Pancreas (tissue), 10 donors: ENCODE measurements at regions not wholly inside any gene's neighbourhood (a gene's known extent, or its start where the extent isn't known, plus 50 kb on each side); places are given as distances from the start of the nearest gene placed in this dataset.
A peak's percentile ranks its signal among the peaks of the same experiment; 100 is the strongest.

ENCODE experiments used
- ATAC-seq, 4 donors: fragments of 200-7000 bp; cut with Tn5 transposase; one replicate each; pipeline versions ENCODE4 v1.8.0 to v1.9.1; 2020; ENCODE audit warnings: mild to moderate bottlenecking in 4 of 4, moderate library complexity in 4 of 4
- DNase-seq, 6 donors: peaks; one replicate each; pipeline ENCODE4 v3.0.0-alpha.2; 2020
- FAIRE-seq: peaks from 2 replicates; lab custom pipeline; 2012; peaks lifted over from hg19 to GRCh38; lab: Jason Lieb, UNC
- H3K27ac ChIP-seq, 4 donors: fragments of 200-600 bp; sonication (generic); 1 replicate in 3 of 4; 2 replicates in 1 of 4; pipeline versions ENCODE4 v1.5.0 to v1.8.0; 2020
- H3K27me3 ChIP-seq, 4 donors: fragments of 200-600 bp; one replicate each; pipeline ENCODE4 v1.8.0; 2021
- H3K36me3 ChIP-seq, 3 donors: fragments of 200-600 bp; sonication (generic) in 1 of 3; one replicate each; pipeline versions ENCODE4 v1.5.0 to v1.8.0; 2020 to 2021
- H3K4me1 ChIP-seq, 3 donors: fragments of 200-600 bp; one replicate each; pipeline ENCODE4 v1.8.0; 2021
- H3K4me3 ChIP-seq, 4 donors: fragments of 200-600 bp; sonication (generic) in 2 of 4; one replicate each; pipeline versions ENCODE4 v1.5.0 to v1.8.0; 2020 to 2021
- H3K9me3 ChIP-seq, 4 donors: fragments of 200-600 bp; one replicate each; pipeline ENCODE4 v1.8.0; 2021
- CTCF ChIP-seq, 4 donors: fragments of 200-600 bp; sonication (generic) in 3 of 4; IDR thresholded peaks; one replicate each; pipeline versions ENCODE4 v1.5.0 to v1.8.0; 2021; ENCODE audit warnings: antibody characterized with exemption in 4 of 4
- WGBS, 2 donors: extraction: QIAGEN DNeasy Blood & Tissue Kit; methylation state at CpG; one replicate each; pipeline ENCODE4 v1.1.7; 2013; 5-methylcytosine and 5-hydroxymethylcytosine counted together
- intact Hi-C, 3 donors: fragments of 100-400 bp; cut with DNase I; formaldehyde crosslinking; loops; one replicate each; pipeline versions ENCODE4 v1.11.1 to v1.14.2; 2022
- donor health status: healthy with polysubstance abuse.
- donor health status: DM: no; HTN: no; CAD: no; lungs with moderate emphysema.
- donor health status: DM: no; HTN: no; CAD: no.
- donor health status: control.
- donor health status: control.
- donor health status: Bipolar disorder and iron deficiency.
- donor health status: DM: yes; HTN: yes; CAD: no.
- donor health status: DM: no; HTN: no; CAD: no.
- donor health status: DM: no; HTN: no; CAD: no.
- donor health status: DM: yes; HTN: yes; CAD: no.

DNA sequence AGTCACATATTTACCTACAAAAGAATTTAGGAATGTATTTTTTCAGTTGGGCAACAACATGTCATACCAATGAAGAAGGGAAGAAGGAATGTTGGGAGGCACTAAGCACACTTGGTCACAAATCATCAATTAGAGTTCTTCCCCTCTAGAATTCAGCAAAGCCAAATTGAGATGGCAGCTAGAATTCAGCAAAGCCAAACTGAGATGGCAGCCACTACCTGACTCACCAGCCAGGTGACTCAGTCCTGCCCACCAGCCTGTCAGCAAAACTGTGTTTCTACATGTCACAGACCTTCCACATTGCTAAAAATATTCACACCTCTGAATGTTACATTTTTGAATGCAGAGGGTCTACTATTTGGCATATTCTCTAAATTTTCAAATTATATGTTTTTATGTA lies 63.2 kb upstream of the NOCT start:
- peak in 1 of 4 donors; percentile 17 for ATAC-seq
- no peaks in the 10 kb centered on the region for H3K9me3 ChIP-seq
- no peak for TF ChIP-seq CTCF (IDR thresholded peaks at IDR 0.05)
- no peaks in the 10 kb centered on the region for H3K36me3 ChIP-seq
- FAIRE-seq: no peak
- intact Hi-C loops: no loop called here
- H3K27ac ChIP-seq: no peak overlapping the region
- H3K4me3 ChIP-seq: no peak overlapping the region
- H3K4me1 ChIP-seq: no peaks in the 10 kb centered on the region
- no peak for DNase-seq
- no peaks in the 10 kb centered on the region for H3K27me3 ChIP-seq

GRCh38 chr4:138951764-138952163 lies 63.8 kb upstream of the NOCT start:
- no peaks in the 10 kb centered on the region for H3K36me3 ChIP-seq
- no peak overlapping the region for H3K27ac ChIP-seq
- no peak for FAIRE-seq
- intact Hi-C loops: no loop called here
- 48 to 54% methylated on average over 1 of the region's 1 CpG for WGBS, 2 donors
- no peak for ATAC-seq
- H3K27me3 ChIP-seq: no peaks in the 10 kb centered on the region
- no peaks in the 10 kb centered on the region for H3K9me3 ChIP-seq
- TF ChIP-seq CTCF (IDR thresholded peaks at IDR 0.05): no peak
- DNase-seq: no peak
- H3K4me1 ChIP-seq: no peaks in the 10 kb centered on the region
- no peak overlapping the region for H3K4me3 ChIP-seq

DNA sequence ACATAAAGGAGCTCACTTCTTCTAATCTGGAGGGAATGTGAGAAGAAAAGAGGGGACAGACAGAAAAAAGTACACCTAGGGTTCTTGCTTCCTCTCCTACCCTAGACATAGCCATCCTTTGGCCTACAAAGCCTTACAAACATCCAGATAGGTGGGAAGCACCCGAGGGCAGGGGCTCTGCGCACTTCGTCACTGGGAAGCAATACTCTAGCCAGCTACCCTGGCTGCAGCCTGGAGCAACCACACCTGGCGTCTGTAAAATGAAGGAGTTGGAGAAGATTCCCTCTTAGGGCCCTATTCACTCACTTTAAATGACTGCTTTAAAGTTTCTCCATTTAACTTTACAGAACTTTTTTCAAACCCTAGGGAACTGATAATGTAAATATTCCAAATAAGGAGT lies 65.7 kb upstream of the NOCT start:
- Histone ChIP-seq H3K4me3 (no peak overlapping the region), H3K27me3 (no peaks in the 10 kb centered on the region), H3K4me1 (no peaks in the 10 kb centered on the region), H3K36me3 (no peaks in the 10 kb centered on the region), H3K9me3 (no peaks in the 10 kb centered on the region), H3K27ac (no peak overlapping the region)
- FAIRE-seq (no peak), DNase-seq (no peak), ATAC-seq (no peak)
- intact Hi-C loops: no loop called here
- 78 to 80% methylated on average over 4 of the region's 4 CpGs for WGBS, 2 donors
- no peak for TF ChIP-seq CTCF (IDR thresholded peaks at IDR 0.05)

GRCh38 chr4:138948918-138949317 lies 66.7 kb upstream of the NOCT start:
- Histone ChIP-seq H3K36me3 (no peaks in the 10 kb centered on the region), H3K27me3 (no peaks in the 10 kb centered on the region), H3K4me1 (no peaks in the 10 kb centered on the region), H3K4me3 (no peak overlapping the region), H3K27ac (no peak overlapping the region), H3K9me3 (no peaks in the 10 kb centered on the region)
- FAIRE-seq (no peak), DNase-seq (no peak), ATAC-seq (no peak)
- no peak for TF ChIP-seq CTCF (IDR thresholded peaks at IDR 0.05)
- intact Hi-C loops: no loop called here
- WGBS, 2 donors: 84 to 89% methylated on average over 2 of the region's 2 CpGs

DNA sequence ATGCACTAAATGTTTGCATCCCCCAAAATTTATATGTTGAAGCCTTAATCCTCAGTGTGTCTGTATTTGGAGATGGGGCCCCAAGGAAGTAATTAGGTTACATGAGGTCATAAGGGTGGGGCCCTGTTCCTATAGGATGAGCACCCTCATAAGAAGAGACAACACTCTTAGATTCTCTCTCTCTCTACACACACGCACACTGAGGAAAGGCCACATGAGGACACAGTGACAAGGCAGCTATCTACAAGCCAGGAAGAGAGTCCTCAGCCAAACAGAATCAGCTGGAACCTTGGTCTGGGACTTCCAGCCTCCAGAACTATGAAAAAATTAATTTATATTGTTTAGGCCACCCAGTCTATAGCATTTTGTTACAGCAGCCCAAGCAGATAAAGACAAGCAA lies 69.3 kb upstream of the NOCT start:
- Histone ChIP-seq H3K9me3 (no peaks in the 10 kb centered on the region), H3K27ac (no peak overlapping the region), H3K36me3 (no peaks in the 10 kb centered on the region), H3K4me3 (no peak overlapping the region), H3K4me1 (no peaks in the 10 kb centered on the region), H3K27me3 (no peaks in the 10 kb centered on the region)
- intact Hi-C loops: no loop called here
- DNase-seq (no peak), ATAC-seq (no peak), FAIRE-seq (no peak)
- no peak for TF ChIP-seq CTCF (IDR thresholded peaks at IDR 0.05)
- WGBS, 2 donors: 71 to 89% methylated on average over 1 of the region's 1 CpG
